GM23338 (cell line): ENCODE measurements at regions not wholly inside any gene's neighbourhood (a gene's known extent, or its start where the extent isn't known, plus 50 kb on each side); places are given as distances from the start of the nearest gene placed in this dataset.
A peak's percentile ranks its signal among the peaks of the same experiment; 100 is the strongest.

Source experiments
- ATAC-seq: fragments of 200-7000 bp; cut with Tn5 transposase; 3 replicates; pipeline ENCODE4 v1.9.1; 2020
- DNase-seq: peaks from one replicate; pipeline ENCODE4 v3.0.0-alpha.2; 2015; ENCODE audit warnings: low spot score
- H2AFZ ChIP-seq: fragments of 200-600 bp; sonication (generic); 2 replicates; pipeline ENCODE4 v1.8.0; 2016; ENCODE audit warnings: antibody characterized with exemption, mild to moderate bottlenecking, moderate library complexity
- H3F3A ChIP-seq: fragments of 200-600 bp; sonication (generic); replicated peaks from 2 replicates; pipeline ENCODE4 v1.8.0; 2017; ENCODE audit warnings: antibody characterized with exemption, mixed run types, low read depth
- H3K27ac ChIP-seq: fragments of 200-600 bp; sonication (generic); 2 replicates; pipeline ENCODE4 v1.6.1; 2016; ENCODE audit warnings: low read depth
- H3K27me3 ChIP-seq: fragments of 200-600 bp; sonication (generic); 2 replicates; pipeline ENCODE4 v1.8.0; 2016; ENCODE audit warnings: mild to moderate bottlenecking, mixed run types, moderate library complexity; ENCODE audit not compliant: insufficient read depth
- H3K36me3 ChIP-seq: fragments of 200-600 bp; sonication (generic); 2 replicates; pipeline ENCODE4 v1.8.0; 2016; ENCODE audit warnings: mild to moderate bottlenecking; ENCODE audit not compliant: insufficient read depth
- H3K4me1 ChIP-seq: fragments of 200-600 bp; sonication (generic); 2 replicates; pipeline ENCODE4 v1.8.0; 2016; ENCODE audit warnings: mild to moderate bottlenecking, moderate library complexity; ENCODE audit not compliant: insufficient read depth
- H3K4me2 ChIP-seq: fragments of 200-600 bp; sonication (generic); 2 replicates; pipeline ENCODE4 v1.7.1; 2017; ENCODE audit warnings: mixed run types
- H3K4me3 ChIP-seq: fragments of 200-600 bp; sonication (generic); 2 replicates; pipeline ENCODE4 v1.6.1; 2016; ENCODE audit warnings: mixed run types
- H3K79me2 ChIP-seq: fragments of 200-600 bp; sonication (generic); replicated peaks from 2 replicates; pipeline ENCODE4 v1.8.0; 2017; ENCODE audit warnings: mild to moderate bottlenecking; ENCODE audit not compliant: insufficient read depth
- H3K9me2 ChIP-seq: fragments of 200-600 bp; sonication (generic); 2 replicates; pipeline ENCODE4 v1.8.0; 2017; ENCODE audit not compliant: insufficient read depth
- H4K20me1 ChIP-seq: fragments of 200-600 bp; sonication (generic); replicated peaks from 2 replicates; pipeline ENCODE4 v1.8.0; 2017; ENCODE audit warnings: mild to moderate bottlenecking; ENCODE audit not compliant: insufficient read depth
- H3K27ac Mint-ChIP-seq: 2 replicates; pipeline ENCODE4 v1.8.0; 2020; ENCODE audit warnings: inconsistent platforms, mild to moderate bottlenecking, moderate library complexity, mixed read lengths
- H3K27me3 Mint-ChIP-seq: 3 replicates; pipeline ENCODE4 v1.8.0; 2022; ENCODE audit warnings: low read depth, mild to moderate bottlenecking, moderate library complexity, mixed read lengths, inconsistent platforms; ENCODE audit not compliant: insufficient read depth, poor library complexity
- H3K36me3 Mint-ChIP-seq: 3 replicates; pipeline ENCODE4 v1.8.0; 2021; ENCODE audit warnings: low read depth, mild to moderate bottlenecking, inconsistent platforms, moderate library complexity, mixed read lengths
- H3K4me1 Mint-ChIP-seq: 3 replicates; pipeline ENCODE4 v1.8.0; 2020; ENCODE audit warnings: mild to moderate bottlenecking, inconsistent platforms, mixed read lengths
- H3K4me3 Mint-ChIP-seq: 3 replicates; pipeline ENCODE4 v1.8.0; 2021; ENCODE audit warnings: moderate library complexity, mild to moderate bottlenecking, inconsistent platforms, mixed read lengths
- H3K9me3 Mint-ChIP-seq: 3 replicates; pipeline ENCODE4 v1.8.0; 2020; ENCODE audit warnings: moderate library complexity, mild to moderate bottlenecking, inconsistent platforms, mixed read lengths
- CREB1 ChIP-seq: fragments of 250-450 bp; sonication (Bioruptor Pico); IDR thresholded peaks from 2 replicates; pipeline ENCODE4 v1.5.0; 2020; ENCODE audit warnings: low read depth, mild to moderate bottlenecking, moderate library complexity
- EZH2 ChIP-seq: fragments of 200-600 bp; sonication (generic); IDR thresholded peaks from one replicate; pipeline ENCODE4 v1.8.0; 2017; ENCODE audit warnings: antibody characterized with exemption, mild to moderate bottlenecking, low read depth; ENCODE audit not compliant: unreplicated experiment
- EZH2phosphoT487 ChIP-seq: fragments of 200-600 bp; sonication (generic); IDR thresholded peaks from one replicate; pipeline ENCODE4 v1.8.1; 2018; ENCODE audit warnings: antibody characterized with exemption; ENCODE audit not compliant: unreplicated experiment
- JUNB ChIP-seq: IDR thresholded peaks from one replicate; pipeline ENCODE4 v1.6.1; 2016; ENCODE audit warnings: antibody characterized with exemption; ENCODE audit not compliant: unreplicated experiment
- NANOG ChIP-seq: IDR thresholded peaks from 2 replicates; pipeline ENCODE4 v1.6.1; 2016; ENCODE audit warnings: antibody characterized with exemption, borderline replicate concordance
- POLR2AphosphoS5 ChIP-seq: IDR thresholded peaks from 2 replicates; pipeline ENCODE4 v1.6.1; 2016; ENCODE audit warnings: antibody characterized with exemption, low read depth
- STAT1 ChIP-seq: IDR thresholded peaks from one replicate; pipeline ENCODE4 v1.6.1; 2016; ENCODE audit warnings: antibody characterized with exemption; ENCODE audit not compliant: unreplicated experiment
- ZNF114 ChIP-seq: fragments of 250-450 bp; sonication (Bioruptor Pico); IDR thresholded peaks from 2 replicates; pipeline ENCODE4 v1.5.0; 2020; ENCODE audit warnings: mild to moderate bottlenecking, moderate library complexity
- ZNF331 ChIP-seq: fragments of 250-450 bp; sonication (Bioruptor Pico); IDR thresholded peaks from 2 replicates; pipeline ENCODE4 v1.5.0; 2020; ENCODE audit warnings: low read depth, mild to moderate bottlenecking, moderate library complexity
- TF ChIP-seq, protein P1 (sequence below): IDR thresholded peaks from 2 replicates; pipeline ENCODE4 v1.6.1; 2016; ENCODE audit warnings: antibody characterized with exemption
- TF ChIP-seq, protein P2 (sequence below): IDR thresholded peaks from one replicate; pipeline ENCODE4 v1.6.1; 2018; ENCODE audit warnings: antibody characterized with exemption; ENCODE audit not compliant: unreplicated experiment
- TF ChIP-seq, protein P3 (sequence below), 2 experiments: fragments of 200-600 bp in 1 of 2; sonication (generic) in 1 of 2; conservative IDR thresholded peaks; 2 replicates each; pipeline versions ENCODE4 v1.5.1 to v1.6.1; 2016 to 2017; ENCODE audit warnings: antibody characterized with exemption in 2 of 2, low read depth in 2 of 2, mild to moderate bottlenecking in 2 of 2, moderate library complexity in 1 of 2
- TF ChIP-seq, protein P4 (sequence below): fragments of 250-450 bp; sonication (Bioruptor Pico); IDR thresholded peaks from 2 replicates; pipeline ENCODE4 v1.5.0; 2020; ENCODE audit warnings: mild to moderate bottlenecking, moderate library complexity

DNA sequence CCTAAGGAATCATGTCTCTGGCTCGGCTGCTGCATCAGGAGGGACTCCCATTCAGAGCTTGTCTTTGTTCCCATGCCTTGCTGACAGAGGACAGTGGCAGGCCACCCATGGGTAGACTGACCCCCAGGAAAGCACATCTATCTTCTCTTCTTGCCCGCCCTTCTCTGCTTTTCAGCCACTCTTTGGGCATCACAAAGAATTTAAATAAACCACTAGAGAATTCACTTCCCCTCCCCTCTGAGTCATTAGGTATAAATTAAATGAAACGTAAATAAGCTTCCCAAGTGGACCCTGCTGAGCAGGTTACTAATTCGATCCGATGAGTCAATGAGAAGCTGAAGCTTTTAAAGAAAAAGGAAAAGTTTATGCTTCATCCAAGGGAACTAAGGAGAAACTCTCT, 97.0 kb downstream of the DRD1 start:
- Histone ChIP-seq H4K20me1 (no peaks in the 10 kb centered on the region), H3K36me3 (no peaks in the 10 kb centered on the region), H3K9me2 (0 out of 2 replicates have a peak, but pooled peaks cover 9% of the 10 kb centered on the region), H3F3A (no peaks in the 10 kb centered on the region), H3K27me3 (no peaks in the 10 kb centered on the region), H3K4me1 (peaks cover 7% of the 10 kb centered on the region; the same call in 1 of the 2 replicates), H3K4me2 (no peak overlapping the region), H3K4me3 (no peak overlapping the region), H3K79me2 (no peaks in the 10 kb centered on the region), H3K27ac (no peak overlapping the region), H2AFZ (no peak overlapping the region; the same call in 1 of the 2 replicates)
- TF ChIP-seq STAT1 (no peak), ZNF331 (CRISPR knock-in tag) (no peak), POLR2AphosphoS5 (no peak), NANOG (no peak), CREB1 (CRISPR knock-in tag) (no peak), EZH2 (no peak), ZNF114 (CRISPR knock-in tag) (no peak), JUNB (no peak), EZH2phosphoT487 (no peak)
- TF ChIP-seq, protein P1, sequence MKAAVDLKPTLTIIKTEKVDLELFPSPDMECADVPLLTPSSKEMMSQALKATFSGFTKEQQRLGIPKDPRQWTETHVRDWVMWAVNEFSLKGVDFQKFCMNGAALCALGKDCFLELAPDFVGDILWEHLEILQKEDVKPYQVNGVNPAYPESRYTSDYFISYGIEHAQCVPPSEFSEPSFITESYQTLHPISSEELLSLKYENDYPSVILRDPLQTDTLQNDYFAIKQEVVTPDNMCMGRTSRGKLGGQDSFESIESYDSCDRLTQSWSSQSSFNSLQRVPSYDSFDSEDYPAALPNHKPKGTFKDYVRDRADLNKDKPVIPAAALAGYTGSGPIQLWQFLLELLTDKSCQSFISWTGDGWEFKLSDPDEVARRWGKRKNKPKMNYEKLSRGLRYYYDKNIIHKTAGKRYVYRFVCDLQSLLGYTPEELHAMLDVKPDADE, result no peak
- TF ChIP-seq, protein P2, sequence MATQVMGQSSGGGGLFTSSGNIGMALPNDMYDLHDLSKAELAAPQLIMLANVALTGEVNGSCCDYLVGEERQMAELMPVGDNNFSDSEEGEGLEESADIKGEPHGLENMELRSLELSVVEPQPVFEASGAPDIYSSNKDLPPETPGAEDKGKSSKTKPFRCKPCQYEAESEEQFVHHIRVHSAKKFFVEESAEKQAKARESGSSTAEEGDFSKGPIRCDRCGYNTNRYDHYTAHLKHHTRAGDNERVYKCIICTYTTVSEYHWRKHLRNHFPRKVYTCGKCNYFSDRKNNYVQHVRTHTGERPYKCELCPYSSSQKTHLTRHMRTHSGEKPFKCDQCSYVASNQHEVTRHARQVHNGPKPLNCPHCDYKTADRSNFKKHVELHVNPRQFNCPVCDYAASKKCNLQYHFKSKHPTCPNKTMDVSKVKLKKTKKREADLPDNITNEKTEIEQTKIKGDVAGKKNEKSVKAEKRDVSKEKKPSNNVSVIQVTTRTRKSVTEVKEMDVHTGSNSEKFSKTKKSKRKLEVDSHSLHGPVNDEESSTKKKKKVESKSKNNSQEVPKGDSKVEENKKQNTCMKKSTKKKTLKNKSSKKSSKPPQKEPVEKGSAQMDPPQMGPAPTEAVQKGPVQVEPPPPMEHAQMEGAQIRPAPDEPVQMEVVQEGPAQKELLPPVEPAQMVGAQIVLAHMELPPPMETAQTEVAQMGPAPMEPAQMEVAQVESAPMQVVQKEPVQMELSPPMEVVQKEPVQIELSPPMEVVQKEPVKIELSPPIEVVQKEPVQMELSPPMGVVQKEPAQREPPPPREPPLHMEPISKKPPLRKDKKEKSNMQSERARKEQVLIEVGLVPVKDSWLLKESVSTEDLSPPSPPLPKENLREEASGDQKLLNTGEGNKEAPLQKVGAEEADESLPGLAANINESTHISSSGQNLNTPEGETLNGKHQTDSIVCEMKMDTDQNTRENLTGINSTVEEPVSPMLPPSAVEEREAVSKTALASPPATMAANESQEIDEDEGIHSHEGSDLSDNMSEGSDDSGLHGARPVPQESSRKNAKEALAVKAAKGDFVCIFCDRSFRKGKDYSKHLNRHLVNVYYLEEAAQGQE, result no peak
- TF ChIP-seq, protein P3, sequence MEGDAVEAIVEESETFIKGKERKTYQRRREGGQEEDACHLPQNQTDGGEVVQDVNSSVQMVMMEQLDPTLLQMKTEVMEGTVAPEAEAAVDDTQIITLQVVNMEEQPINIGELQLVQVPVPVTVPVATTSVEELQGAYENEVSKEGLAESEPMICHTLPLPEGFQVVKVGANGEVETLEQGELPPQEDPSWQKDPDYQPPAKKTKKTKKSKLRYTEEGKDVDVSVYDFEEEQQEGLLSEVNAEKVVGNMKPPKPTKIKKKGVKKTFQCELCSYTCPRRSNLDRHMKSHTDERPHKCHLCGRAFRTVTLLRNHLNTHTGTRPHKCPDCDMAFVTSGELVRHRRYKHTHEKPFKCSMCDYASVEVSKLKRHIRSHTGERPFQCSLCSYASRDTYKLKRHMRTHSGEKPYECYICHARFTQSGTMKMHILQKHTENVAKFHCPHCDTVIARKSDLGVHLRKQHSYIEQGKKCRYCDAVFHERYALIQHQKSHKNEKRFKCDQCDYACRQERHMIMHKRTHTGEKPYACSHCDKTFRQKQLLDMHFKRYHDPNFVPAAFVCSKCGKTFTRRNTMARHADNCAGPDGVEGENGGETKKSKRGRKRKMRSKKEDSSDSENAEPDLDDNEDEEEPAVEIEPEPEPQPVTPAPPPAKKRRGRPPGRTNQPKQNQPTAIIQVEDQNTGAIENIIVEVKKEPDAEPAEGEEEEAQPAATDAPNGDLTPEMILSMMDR (conservative IDR thresholded peaks at IDR 0.05; ENCODE audit: low read depth in 2 of 2), result no peak
- TF ChIP-seq, protein P4, sequence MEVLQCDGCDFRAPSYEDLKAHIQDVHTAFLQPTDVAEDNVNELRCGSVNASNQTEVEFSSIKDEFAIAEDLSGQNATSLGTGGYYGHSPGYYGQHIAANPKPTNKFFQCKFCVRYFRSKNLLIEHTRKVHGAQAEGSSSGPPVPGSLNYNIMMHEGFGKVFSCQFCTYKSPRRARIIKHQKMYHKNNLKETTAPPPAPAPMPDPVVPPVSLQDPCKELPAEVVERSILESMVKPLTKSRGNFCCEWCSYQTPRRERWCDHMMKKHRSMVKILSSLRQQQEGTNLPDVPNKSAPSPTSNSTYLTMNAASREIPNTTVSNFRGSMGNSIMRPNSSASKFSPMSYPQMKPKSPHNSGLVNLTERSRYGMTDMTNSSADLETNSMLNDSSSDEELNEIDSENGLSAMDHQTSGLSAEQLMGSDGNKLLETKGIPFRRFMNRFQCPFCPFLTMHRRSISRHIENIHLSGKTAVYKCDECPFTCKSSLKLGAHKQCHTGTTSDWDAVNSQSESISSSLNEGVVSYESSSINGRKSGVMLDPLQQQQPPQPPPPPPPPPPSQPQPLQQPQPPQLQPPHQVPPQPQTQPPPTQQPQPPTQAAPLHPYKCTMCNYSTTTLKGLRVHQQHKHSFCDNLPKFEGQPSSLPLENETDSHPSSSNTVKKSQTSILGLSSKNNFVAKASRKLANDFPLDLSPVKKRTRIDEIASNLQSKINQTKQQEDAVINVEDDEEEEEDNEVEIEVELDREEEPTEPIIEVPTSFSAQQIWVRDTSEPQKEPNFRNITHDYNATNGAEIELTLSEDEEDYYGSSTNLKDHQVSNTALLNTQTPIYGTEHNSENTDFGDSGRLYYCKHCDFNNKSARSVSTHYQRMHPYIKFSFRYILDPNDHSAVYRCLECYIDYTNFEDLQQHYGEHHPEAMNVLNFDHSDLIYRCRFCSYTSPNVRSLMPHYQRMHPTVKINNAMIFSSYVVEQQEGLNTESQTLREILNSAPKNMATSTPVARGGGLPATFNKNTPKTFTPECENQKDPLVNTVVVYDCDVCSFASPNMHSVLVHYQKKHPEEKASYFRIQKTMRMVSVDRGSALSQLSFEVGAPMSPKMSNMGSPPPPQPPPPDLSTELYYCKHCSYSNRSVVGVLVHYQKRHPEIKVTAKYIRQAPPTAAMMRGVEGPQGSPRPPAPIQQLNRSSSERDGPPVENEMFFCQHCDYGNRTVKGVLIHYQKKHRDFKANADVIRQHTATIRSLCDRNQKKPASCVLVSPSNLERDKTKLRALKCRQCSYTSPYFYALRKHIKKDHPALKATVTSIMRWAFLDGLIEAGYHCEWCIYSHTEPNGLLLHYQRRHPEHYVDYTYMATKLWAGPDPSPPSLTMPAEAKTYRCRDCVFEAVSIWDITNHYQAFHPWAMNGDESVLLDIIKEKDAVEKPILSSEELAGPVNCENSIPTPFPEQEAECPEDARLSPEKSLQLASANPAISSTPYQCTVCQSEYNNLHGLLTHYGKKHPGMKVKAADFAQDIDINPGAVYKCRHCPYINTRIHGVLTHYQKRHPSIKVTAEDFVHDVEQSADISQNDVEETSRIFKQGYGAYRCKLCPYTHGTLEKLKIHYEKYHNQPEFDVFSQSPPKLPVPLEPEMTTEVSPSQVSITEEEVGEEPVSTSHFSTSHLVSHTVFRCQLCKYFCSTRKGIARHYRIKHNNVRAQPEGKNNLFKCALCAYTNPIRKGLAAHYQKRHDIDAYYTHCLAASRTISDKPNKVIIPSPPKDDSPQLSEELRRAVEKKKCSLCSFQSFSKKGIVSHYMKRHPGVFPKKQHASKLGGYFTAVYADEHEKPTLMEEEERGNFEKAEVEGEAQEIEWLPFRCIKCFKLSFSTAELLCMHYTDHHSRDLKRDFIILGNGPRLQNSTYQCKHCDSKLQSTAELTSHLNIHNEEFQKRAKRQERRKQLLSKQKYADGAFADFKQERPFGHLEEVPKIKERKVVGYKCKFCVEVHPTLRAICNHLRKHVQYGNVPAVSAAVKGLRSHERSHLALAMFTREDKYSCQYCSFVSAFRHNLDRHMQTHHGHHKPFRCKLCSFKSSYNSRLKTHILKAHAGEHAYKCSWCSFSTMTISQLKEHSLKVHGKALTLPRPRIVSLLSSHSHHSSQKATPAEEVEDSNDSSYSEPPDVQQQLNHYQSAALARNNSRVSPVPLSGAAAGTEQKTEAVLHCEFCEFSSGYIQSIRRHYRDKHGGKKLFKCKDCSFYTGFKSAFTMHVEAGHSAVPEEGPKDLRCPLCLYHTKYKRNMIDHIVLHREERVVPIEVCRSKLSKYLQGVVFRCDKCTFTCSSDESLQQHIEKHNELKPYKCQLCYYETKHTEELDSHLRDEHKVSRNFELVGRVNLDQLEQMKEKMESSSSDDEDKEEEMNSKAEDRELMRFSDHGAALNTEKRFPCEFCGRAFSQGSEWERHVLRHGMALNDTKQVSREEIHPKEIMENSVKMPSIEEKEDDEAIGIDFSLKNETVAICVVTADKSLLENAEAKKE (CRISPR knock-in tag), result no peak
- peak; percentile 41 for ATAC-seq
- H3K4me3 Mint-ChIP-seq, result no peak overlapping the region; the same call in 2 of the 3 replicates
- H3K27me3 Mint-ChIP-seq, result peaks cover 4% of the 10 kb centered on the region
- H3K9me3 Mint-ChIP-seq, result no peaks in the 10 kb centered on the region; the same call in 1 of the 3 replicates
- no peaks in the 10 kb centered on the region for H3K36me3 Mint-ChIP-seq
- DNase-seq, result no peak
- peaks cover 26% of the 10 kb centered on the region for H3K4me1 Mint-ChIP-seq
- no peak overlapping the region for H3K27ac Mint-ChIP-seq
